ENCODE measurements at regions not wholly inside any gene's neighbourhood (a gene's known extent, or its start where the extent isn't known, plus 50 kb on each side); places are given as distances from the start of the nearest gene placed in this dataset.

GRCh38 chr4:159003420-159004253 lies 99.2 kb upstream of the RAPGEF2 start:
- DNase-seq (ENCODE audit: low read depth in 2 of 2) = peak in 1 of 2 donors; percentile 71

- no peak for DNase-seq (ENCODE audit: low read depth in 2 of 2)
Measured at GRCh38 chr4:159006202-159006601, 96.7 kb upstream of the RAPGEF2 start.

DNA sequence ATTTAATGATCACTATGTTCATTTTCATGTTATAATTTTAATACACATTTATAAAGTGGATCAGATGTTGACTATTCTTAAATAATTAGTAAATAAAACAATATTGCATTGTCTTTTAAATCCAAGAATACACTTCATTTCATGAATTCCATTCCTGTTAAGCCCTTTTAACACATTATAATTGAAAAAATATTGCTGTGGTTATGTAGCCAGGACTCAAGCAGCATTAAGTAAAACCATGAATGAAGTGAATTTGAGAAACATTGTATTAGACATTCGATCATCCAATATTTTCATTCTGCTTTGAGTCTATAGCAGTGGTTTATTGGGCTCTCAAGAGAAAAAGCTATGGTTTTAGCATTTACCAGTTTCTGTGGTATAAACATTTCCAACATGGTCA lies 94.2 kb upstream of the RAPGEF2 start:
- no peak for DNase-seq (ENCODE audit: low read depth in 2 of 2)

GRCh38 chr4:159009521-159009920 lies 93.4 kb upstream of the RAPGEF2 start:
- no peak for DNase-seq (ENCODE audit: low read depth in 2 of 2)

DNA sequence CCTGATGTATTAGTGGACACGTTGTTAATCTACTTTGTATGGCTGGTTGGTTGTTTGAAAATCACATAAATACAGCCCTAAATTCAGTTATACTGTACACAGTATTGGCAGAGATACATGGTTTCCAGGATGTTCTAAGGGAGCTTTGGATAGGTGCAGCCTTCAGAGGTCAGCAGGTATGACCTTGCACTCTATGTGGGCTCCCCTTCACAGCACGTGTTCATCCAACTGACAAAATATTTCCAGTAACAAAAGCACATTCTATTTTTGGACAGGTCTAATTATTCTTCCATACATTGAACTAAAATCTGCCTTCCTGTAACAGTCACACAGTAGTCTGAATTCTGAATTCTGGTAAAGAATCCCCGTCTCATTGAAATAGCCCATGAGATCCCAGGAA lies 92.8 kb upstream of the RAPGEF2 start:
- DNase-seq (ENCODE audit: low read depth in 2 of 2) = no peak

DNA sequence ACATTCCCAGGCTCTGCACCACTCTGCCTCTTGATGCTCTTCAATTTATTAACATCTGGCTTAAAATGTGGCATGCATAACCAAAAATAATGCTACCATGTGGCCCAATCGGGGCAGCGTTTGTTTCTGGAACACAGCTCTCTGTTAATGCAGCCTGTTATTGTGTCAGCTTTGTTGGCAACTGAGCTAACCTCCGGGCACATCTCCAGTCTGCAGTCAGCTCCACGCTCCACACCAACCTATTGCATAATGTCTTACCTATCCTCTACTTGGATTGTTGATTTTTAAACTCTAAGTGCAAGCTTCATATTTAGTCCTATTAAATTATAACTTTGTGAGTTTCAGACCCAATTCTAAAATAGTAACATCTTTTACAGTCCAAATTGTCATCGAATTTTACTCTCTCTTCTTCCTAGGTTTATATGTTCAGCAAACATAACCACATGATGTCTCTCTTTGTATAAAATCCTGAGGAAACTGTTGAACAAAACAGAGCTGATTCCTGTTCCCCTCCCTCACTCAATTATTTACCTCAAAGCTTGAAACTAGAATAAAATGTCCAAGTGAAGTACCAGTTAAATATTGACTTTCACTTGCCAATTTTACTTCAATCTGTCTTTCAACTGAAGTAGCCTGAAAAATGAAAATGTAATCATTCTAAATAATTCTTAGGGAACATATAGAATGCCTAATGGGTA lies 92.2 kb upstream of the RAPGEF2 start:
- DNase-seq (ENCODE audit: low read depth in 2 of 2) = peak; percentile 68 to 83

GRCh38 chr4:159012381-159012780 lies 90.5 kb upstream of the RAPGEF2 start:
- DNase-seq (ENCODE audit: low read depth in 2 of 2) = no peak

DNA sequence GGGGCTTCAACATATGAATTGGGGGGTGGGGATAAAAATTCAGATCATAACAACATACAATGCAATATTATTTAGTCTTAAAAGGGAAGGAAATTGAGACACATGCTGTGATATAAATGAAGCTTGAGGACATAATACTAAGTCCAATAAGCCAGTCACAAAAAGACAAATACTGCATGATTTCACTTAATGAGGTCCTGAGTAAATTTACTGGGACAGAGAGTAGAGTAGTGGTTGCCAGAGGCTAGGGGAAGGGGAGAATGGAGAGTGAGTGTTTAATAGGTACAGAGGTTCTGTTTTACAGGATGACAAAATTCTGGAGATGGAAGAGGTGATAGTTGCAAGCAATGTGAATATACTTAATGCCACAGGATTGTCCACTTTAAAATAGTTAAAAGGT lies 89.2 kb upstream of the RAPGEF2 start:
- DNase-seq (ENCODE audit: low read depth in 2 of 2) = no peak

DNA sequence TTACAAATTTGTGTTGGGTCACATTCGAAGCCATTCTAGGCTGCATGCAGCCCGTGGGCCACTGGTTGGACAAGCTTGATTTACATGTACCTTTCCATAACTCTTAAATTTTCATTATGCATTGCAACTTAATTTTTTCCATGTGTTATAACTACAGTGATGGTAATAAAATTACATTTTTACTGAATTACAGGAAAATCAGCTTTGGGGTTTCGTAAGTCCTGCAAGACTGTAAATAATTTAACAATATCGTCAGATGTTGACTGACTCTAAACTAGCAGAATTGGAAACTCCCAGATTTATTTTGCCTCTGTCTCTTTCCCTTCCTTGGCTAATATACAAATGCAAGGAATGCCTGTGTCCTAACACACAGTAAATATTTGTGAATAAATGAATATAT lies 88.0 kb upstream of the RAPGEF2 start:
- no peak for DNase-seq (ENCODE audit: low read depth in 2 of 2)

DNA sequence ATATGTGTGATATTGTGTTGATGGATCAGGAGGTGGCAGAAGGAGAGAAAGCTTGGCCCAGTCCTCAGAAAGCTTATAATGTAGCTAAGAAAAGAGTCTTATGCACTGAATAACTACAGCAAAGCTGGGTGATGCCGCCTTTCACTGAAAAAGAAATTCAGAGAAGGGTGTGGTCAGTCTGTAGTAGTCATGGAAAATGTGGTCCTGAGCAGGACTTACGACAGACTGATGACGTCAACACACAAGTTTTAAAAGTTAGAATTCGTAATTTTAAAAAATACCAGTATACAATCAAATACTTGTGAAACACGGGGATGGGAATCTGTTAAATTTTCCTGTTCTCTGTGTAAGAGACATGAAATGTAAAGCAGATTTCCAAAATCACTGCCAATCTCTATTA lies 87.0 kb upstream of the RAPGEF2 start:
- no peak for DNase-seq (ENCODE audit: low read depth in 2 of 2)

- DNase-seq (ENCODE audit: low read depth in 2 of 2) = no peak
Measured at GRCh38 chr4:159016593-159017024, 86.3 kb upstream of the RAPGEF2 start.

DNA sequence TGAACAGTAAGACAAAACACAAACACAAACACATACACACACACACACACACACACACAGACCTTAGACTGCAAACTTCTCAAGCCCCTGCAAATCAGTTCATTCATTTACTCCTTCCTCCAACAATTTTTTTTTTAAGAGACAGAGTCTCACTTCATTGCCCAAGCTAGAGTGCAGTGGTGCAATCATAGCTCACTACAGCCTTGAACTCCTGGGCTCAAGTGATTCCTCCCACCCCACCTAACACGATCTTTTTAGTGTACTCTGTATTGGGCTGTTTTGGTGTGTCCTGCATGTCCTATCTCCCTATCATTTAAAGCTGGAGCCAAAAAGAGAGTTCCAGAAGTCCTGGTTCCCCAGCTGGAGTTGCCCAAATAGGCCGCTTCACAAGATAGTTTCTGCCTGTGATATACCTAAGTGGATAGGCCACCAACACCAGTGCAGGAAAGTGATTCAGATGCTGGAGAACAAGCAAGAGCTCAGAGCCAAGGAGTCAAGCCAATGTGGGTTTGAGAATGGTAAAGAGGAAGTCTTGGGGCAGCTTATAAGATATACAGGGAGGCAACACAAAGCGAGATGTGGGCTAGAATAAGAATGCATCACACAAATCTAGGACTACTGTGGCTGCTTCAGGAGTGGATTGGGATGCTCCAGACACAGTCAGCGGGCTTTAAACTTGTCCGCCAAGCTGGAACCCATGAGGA lies 85.4 kb upstream of the RAPGEF2 start:
- no peak for DNase-seq (ENCODE audit: low read depth in 2 of 2)

DNA sequence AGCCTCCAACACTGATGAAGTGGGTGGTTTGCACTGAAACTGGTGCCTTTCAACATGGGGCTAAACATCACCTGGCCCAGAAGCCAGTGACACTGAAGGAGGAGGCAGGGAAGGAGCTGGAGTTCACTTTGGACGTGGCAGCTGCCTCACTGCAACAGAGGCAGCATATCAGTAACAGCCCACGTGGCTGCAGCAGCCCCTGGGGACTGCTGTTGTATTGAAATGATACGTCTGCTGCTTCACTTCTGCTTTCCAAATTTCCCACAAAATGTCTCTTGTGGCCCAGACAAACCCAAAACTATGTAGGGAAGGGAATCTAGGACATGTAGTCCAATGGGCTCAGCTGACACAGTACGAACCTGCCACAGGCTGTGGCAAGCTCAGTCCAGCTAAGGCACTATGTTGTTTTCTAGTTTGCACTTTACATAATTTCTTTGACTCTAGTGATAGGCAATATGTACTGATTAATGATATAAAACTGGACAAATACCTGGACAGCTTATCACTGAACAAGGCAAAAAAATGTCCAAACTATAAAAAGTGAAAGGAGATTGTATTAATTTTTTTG lies 84.7 kb upstream of the RAPGEF2 start:
- no peak for DNase-seq (ENCODE audit: low read depth in 2 of 2)

- peak in 1 of 2 donors; percentile 76 for DNase-seq (ENCODE audit: low read depth in 2 of 2)
Measured at GRCh38 chr4:159019356-159019755, 83.5 kb upstream of the RAPGEF2 start.

- no peak for DNase-seq (ENCODE audit: low read depth in 2 of 2)
Measured at GRCh38 chr4:159021597-159022385, 81.1 kb upstream of the RAPGEF2 start.

GRCh38 chr4:159023741-159024140 lies 79.1 kb upstream of the RAPGEF2 start:
- DNase-seq (ENCODE audit: low read depth in 2 of 2) = no peak

GRCh38 chr4:159024266-159024665 lies 78.6 kb upstream of the RAPGEF2 start:
- DNase-seq (ENCODE audit: low read depth in 2 of 2) = peak in 1 of 2 donors; percentile 19

DNA sequence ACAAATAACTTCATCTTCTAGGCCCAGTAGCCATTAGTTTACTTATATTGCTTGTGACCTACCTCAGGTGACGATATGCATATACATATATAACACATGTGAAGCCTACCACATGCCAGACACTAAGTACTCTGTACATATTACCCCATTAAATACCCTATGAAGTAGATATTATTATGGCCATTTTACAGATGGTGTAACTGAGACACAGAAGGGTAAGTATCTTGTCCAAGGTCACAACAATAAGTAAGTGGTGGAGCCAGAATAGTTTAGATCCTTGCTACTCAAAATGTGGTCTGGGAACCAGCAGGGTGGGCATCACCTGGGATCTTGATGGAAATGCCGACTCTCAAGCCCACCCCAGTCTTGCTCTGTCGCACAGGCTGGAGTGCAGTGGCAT lies 78.1 kb upstream of the RAPGEF2 start:
- no peak for DNase-seq (ENCODE audit: low read depth in 2 of 2)

GRCh38 chr4:159026329-159026728 lies 76.5 kb upstream of the RAPGEF2 start:
- peak in 1 of 2 donors; percentile 14 for DNase-seq (ENCODE audit: low read depth in 2 of 2)

DNA sequence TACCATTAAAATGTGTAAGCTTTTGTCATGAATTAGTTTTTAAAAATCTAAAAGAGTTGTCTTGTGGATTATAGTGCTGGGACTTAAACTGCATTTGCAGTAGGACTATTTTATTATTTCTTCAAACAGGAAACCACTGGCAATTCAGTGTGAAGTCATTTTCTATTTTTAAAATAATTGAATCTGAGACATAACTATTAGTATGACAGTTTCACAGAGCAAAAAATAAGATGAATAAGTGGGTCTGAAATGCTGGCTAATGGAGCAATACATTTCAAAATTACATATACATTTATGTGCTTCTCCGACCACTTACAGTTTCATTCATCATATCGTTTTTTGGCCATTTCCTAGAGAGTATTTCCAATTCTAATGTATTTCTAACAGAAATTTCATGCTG lies 75.3 kb upstream of the RAPGEF2 start:
- peak in 1 of 2 donors; percentile 66 for DNase-seq (ENCODE audit: low read depth in 2 of 2)

DNA sequence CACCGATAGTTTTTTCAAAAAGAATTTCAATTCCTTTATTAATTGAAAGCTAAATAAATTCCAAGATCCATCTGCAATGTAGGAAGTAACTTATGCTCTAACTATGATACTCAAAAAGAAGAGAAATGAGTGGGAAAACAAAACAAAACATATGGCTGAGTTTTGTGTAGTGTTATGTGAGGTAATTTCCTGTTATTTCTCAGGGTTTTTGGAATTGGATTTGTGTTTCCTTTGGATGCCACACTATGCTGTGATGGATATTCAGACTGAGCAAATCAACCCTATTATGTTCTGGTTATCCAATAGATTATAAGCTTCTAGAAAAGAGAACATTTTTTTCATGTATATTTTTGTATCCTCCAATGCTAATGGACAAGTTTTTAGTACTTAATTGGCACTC lies 73.4 kb upstream of the RAPGEF2 start:
- DNase-seq (ENCODE audit: low read depth in 2 of 2) = peak in 1 of 2 donors; percentile 71

Data from dermis microvascular lymphatic vessel endothelial cell (primary cell).